ENCODE measurements at regions not wholly inside any gene's neighbourhood (a gene's known extent, or its start where the extent isn't known, plus 50 kb on each side); places are given as distances from the start of the nearest gene placed in this dataset.

GRCh38 chr20:12198281-12198680, 280.6 kb downstream of the BTBD3 start:
- TF ChIP-seq CTCF (IDR thresholded peaks at IDR 0.05) (no peak), EZH2 (IDR thresholded peaks at IDR 0.05) (no peak)
